ENCODE measurements at regions not wholly inside any gene's neighbourhood (a gene's known extent, or its start where the extent isn't known, plus 50 kb on each side); places are given as distances from the start of the nearest gene placed in this dataset.
"Not testable (repeated sequence)": the region's sequence is repeated elsewhere in the genome, so short reads cannot be mapped to it uniquely, and the experiment has no call there.

- H4K20me1 ChIP-seq (ENCODE audit: control insufficient read depth, extremely low read depth, insufficient read depth, low read length); H3K79me2 ChIP-seq (ENCODE audit: control insufficient read depth, insufficient read depth, low read length); H3K9me3 ChIP-seq (ENCODE audit: control insufficient read depth, low read depth, low read length); DNase-seq (ENCODE audit: low read depth, low spot score); H3K4me1 ChIP-seq (ENCODE audit: control insufficient read depth, extremely low read depth, insufficient read depth, low read length); H2AFZ ChIP-seq (ENCODE audit: control insufficient read depth, low read length); H3K4me2 ChIP-seq (ENCODE audit: control insufficient read depth, extremely low read depth, insufficient read depth, low read depth, low read length); FAIRE-seq; H3K36me3 ChIP-seq (ENCODE audit: control insufficient read depth in 2 of 2, extremely low read depth in 1 of 2, insufficient read depth in 2 of 2, low read length in 2 of 2); H3K27me3 ChIP-seq (ENCODE audit: control insufficient read depth, extremely low read depth, insufficient read depth, low read length); H3K9me1 ChIP-seq (ENCODE audit: control insufficient read depth, extremely low read depth, insufficient read depth, low read length); dilution Hi-C loops (cut with MboI; ENCODE audit: extremely low pct_ligation_motif_present, low sequenced_read_pairs); H3K27ac ChIP-seq (ENCODE audit: control insufficient read depth, insufficient read depth, low read length); H3K4me3 ChIP-seq (ENCODE audit: control insufficient read depth in 2 of 3, extremely low read depth in 1 of 3, insufficient read depth in 2 of 3, low read depth in 1 of 3, low read length in 3 of 3); H3K9ac ChIP-seq (ENCODE audit: control insufficient read depth, extremely low read depth, insufficient read depth, low read length): not testable (repeated sequence)
Measured at GRCh38 chr10:47661955-47662577, 101.3 kb downstream of the SYT15B start.

DNA sequence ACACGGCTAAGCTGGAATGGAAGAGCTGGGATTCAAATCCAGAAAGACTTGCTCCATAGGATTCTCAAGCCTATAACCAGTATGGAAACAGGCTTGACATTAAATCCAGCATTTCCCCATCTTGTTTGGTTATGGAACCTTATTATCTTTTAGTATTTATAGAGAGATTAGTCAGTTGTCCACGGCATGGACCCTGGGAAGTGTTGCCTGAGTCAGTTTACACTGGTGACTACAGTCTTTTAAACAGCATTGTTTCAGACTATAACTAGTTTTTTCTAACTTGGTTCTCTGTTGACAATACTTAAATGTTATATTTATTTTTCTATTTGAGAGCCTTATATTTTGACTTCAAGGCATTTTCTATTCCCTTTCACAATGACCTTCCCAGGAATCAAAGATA lies 106.7 kb downstream of the SYT15B start:
- H3K4me2 ChIP-seq (ENCODE audit: control insufficient read depth, extremely low read depth, insufficient read depth, low read depth, low read length); dilution Hi-C loops (cut with MboI; ENCODE audit: extremely low pct_ligation_motif_present, low sequenced_read_pairs); H3K36me3 ChIP-seq (ENCODE audit: control insufficient read depth in 2 of 2, extremely low read depth in 1 of 2, insufficient read depth in 2 of 2, low read length in 2 of 2); H3K9me1 ChIP-seq (ENCODE audit: control insufficient read depth, extremely low read depth, insufficient read depth, low read length); H2AFZ ChIP-seq (ENCODE audit: control insufficient read depth, low read length); H4K20me1 ChIP-seq (ENCODE audit: control insufficient read depth, extremely low read depth, insufficient read depth, low read length); H3K79me2 ChIP-seq (ENCODE audit: control insufficient read depth, insufficient read depth, low read length); H3K4me1 ChIP-seq (ENCODE audit: control insufficient read depth, extremely low read depth, insufficient read depth, low read length); H3K4me3 ChIP-seq (ENCODE audit: control insufficient read depth in 2 of 3, extremely low read depth in 1 of 3, insufficient read depth in 2 of 3, low read depth in 1 of 3, low read length in 3 of 3); H3K27ac ChIP-seq (ENCODE audit: control insufficient read depth, insufficient read depth, low read length); FAIRE-seq; H3K9me3 ChIP-seq (ENCODE audit: control insufficient read depth, low read depth, low read length); H3K9ac ChIP-seq (ENCODE audit: control insufficient read depth, extremely low read depth, insufficient read depth, low read length); H3K27me3 ChIP-seq (ENCODE audit: control insufficient read depth, extremely low read depth, insufficient read depth, low read length); DNase-seq (ENCODE audit: low read depth, low spot score): not testable (repeated sequence)

GRCh38 chr10:47654161-47654560 lies 109.2 kb downstream of the SYT15B start:
- dilution Hi-C loops (cut with MboI; ENCODE audit: extremely low pct_ligation_motif_present, low sequenced_read_pairs); H3K4me3 ChIP-seq (ENCODE audit: control insufficient read depth in 2 of 3, extremely low read depth in 1 of 3, insufficient read depth in 2 of 3, low read depth in 1 of 3, low read length in 3 of 3); H3K9ac ChIP-seq (ENCODE audit: control insufficient read depth, extremely low read depth, insufficient read depth, low read length); FAIRE-seq; H3K36me3 ChIP-seq (ENCODE audit: control insufficient read depth in 2 of 2, extremely low read depth in 1 of 2, insufficient read depth in 2 of 2, low read length in 2 of 2); H3K27ac ChIP-seq (ENCODE audit: control insufficient read depth, insufficient read depth, low read length); H2AFZ ChIP-seq (ENCODE audit: control insufficient read depth, low read length); DNase-seq (ENCODE audit: low read depth, low spot score); H3K4me1 ChIP-seq (ENCODE audit: control insufficient read depth, extremely low read depth, insufficient read depth, low read length); H3K4me2 ChIP-seq (ENCODE audit: control insufficient read depth, extremely low read depth, insufficient read depth, low read depth, low read length); H3K9me1 ChIP-seq (ENCODE audit: control insufficient read depth, extremely low read depth, insufficient read depth, low read length); H3K9me3 ChIP-seq (ENCODE audit: control insufficient read depth, low read depth, low read length); H3K27me3 ChIP-seq (ENCODE audit: control insufficient read depth, extremely low read depth, insufficient read depth, low read length); H4K20me1 ChIP-seq (ENCODE audit: control insufficient read depth, extremely low read depth, insufficient read depth, low read length); H3K79me2 ChIP-seq (ENCODE audit: control insufficient read depth, insufficient read depth, low read length): not testable (repeated sequence)

GRCh38 chr10:47648594-47648993 lies 114.8 kb downstream of the SYT15B start:
- H3K79me2 ChIP-seq (ENCODE audit: control insufficient read depth, insufficient read depth, low read length); DNase-seq (ENCODE audit: low read depth, low spot score); H3K9me1 ChIP-seq (ENCODE audit: control insufficient read depth, extremely low read depth, insufficient read depth, low read length); H3K27ac ChIP-seq (ENCODE audit: control insufficient read depth, insufficient read depth, low read length); H3K4me3 ChIP-seq (ENCODE audit: control insufficient read depth in 2 of 3, extremely low read depth in 1 of 3, insufficient read depth in 2 of 3, low read depth in 1 of 3, low read length in 3 of 3); dilution Hi-C loops (cut with MboI; ENCODE audit: extremely low pct_ligation_motif_present, low sequenced_read_pairs); H3K4me2 ChIP-seq (ENCODE audit: control insufficient read depth, extremely low read depth, insufficient read depth, low read depth, low read length); H3K9me3 ChIP-seq (ENCODE audit: control insufficient read depth, low read depth, low read length); H4K20me1 ChIP-seq (ENCODE audit: control insufficient read depth, extremely low read depth, insufficient read depth, low read length); H3K27me3 ChIP-seq (ENCODE audit: control insufficient read depth, extremely low read depth, insufficient read depth, low read length); H3K9ac ChIP-seq (ENCODE audit: control insufficient read depth, extremely low read depth, insufficient read depth, low read length); H2AFZ ChIP-seq (ENCODE audit: control insufficient read depth, low read length); H3K36me3 ChIP-seq (ENCODE audit: control insufficient read depth in 2 of 2, extremely low read depth in 1 of 2, insufficient read depth in 2 of 2, low read length in 2 of 2); FAIRE-seq; H3K4me1 ChIP-seq (ENCODE audit: control insufficient read depth, extremely low read depth, insufficient read depth, low read length): not testable (repeated sequence)

DNA sequence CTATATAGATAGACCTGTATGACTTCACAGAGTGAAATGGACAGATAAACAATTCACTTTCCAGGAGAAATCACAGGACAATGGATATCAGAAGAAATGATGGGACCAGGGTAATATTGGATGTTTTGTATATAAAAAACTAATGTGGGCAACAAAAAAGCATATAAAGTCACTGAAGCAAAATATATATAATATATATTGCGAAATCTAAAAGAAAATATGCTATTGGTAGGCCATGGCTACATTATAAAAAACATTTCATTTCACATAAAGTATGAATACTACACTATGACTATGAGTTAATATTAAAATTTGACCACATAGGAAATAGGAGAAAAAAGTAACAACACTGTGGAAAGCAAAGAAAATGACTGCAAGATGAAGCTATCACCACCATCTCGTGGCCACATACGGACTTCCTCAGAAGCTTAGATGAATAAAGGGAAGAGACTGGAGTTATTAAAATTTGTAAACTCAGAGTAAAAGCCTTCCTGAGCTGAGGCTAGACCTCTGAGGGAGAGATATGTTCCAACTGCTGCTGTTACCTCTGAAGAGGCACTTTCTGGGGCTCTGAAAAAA lies 115.8 kb downstream of the SYT15B start:
- H3K36me3 ChIP-seq (ENCODE audit: control insufficient read depth in 2 of 2, extremely low read depth in 1 of 2, insufficient read depth in 2 of 2, low read length in 2 of 2); DNase-seq (ENCODE audit: low read depth, low spot score); FAIRE-seq; H3K9me3 ChIP-seq (ENCODE audit: control insufficient read depth, low read depth, low read length); H3K4me1 ChIP-seq (ENCODE audit: control insufficient read depth, extremely low read depth, insufficient read depth, low read length); H2AFZ ChIP-seq (ENCODE audit: control insufficient read depth, low read length); H3K27me3 ChIP-seq (ENCODE audit: control insufficient read depth, extremely low read depth, insufficient read depth, low read length); H3K4me2 ChIP-seq (ENCODE audit: control insufficient read depth, extremely low read depth, insufficient read depth, low read depth, low read length); H3K4me3 ChIP-seq (ENCODE audit: control insufficient read depth in 2 of 3, extremely low read depth in 1 of 3, insufficient read depth in 2 of 3, low read depth in 1 of 3, low read length in 3 of 3); H3K27ac ChIP-seq (ENCODE audit: control insufficient read depth, insufficient read depth, low read length); H3K9ac ChIP-seq (ENCODE audit: control insufficient read depth, extremely low read depth, insufficient read depth, low read length); H3K9me1 ChIP-seq (ENCODE audit: control insufficient read depth, extremely low read depth, insufficient read depth, low read length); dilution Hi-C loops (cut with MboI; ENCODE audit: extremely low pct_ligation_motif_present, low sequenced_read_pairs); H4K20me1 ChIP-seq (ENCODE audit: control insufficient read depth, extremely low read depth, insufficient read depth, low read length); H3K79me2 ChIP-seq (ENCODE audit: control insufficient read depth, insufficient read depth, low read length): not testable (repeated sequence)

All from keratinocyte (primary cell).